Loucy (cell line): ENCODE measurements at regions not wholly inside any gene's neighbourhood (a gene's known extent, or its start where the extent isn't known, plus 50 kb on each side); places are given as distances from the start of the nearest gene placed in this dataset.

Source experiments
- H2AFZ ChIP-seq: fragments of 200-600 bp; sonication (generic); 2 replicates; pipeline ENCODE4 v1.6.0; 2016; ENCODE audit warnings: antibody characterized with exemption, mild to moderate bottlenecking, low read length, moderate library complexity
- H3F3A ChIP-seq: fragments of 200-600 bp; 2 replicates; pipeline ENCODE4 v1.6.0; 2016; ENCODE audit warnings: antibody characterized with exemption, low read depth, mild to moderate bottlenecking
- H3K27me3 ChIP-seq: fragments of 200-600 bp; sonication (generic); 2 replicates; pipeline ENCODE4 v1.6.1; 2014; ENCODE audit warnings: low read length, mild to moderate bottlenecking; ENCODE audit not compliant: insufficient read depth, poor library complexity, severe bottlenecking
- H3K36me3 ChIP-seq: fragments of 200-600 bp; sonication (generic); 2 replicates; pipeline ENCODE4 v1.6.1; 2016; ENCODE audit warnings: low read length; ENCODE audit not compliant: insufficient read depth
- H3K4me1 ChIP-seq: fragments of 200-600 bp; sonication (generic); 2 replicates; pipeline ENCODE4 v1.5.1; 2014; ENCODE audit warnings: low read length, mild to moderate bottlenecking; ENCODE audit not compliant: insufficient read depth, poor library complexity, severe bottlenecking
- H3K4me2 ChIP-seq: fragments of 200-600 bp; sonication (generic); 2 replicates; pipeline ENCODE4 v1.6.0; 2014; ENCODE audit warnings: antibody characterized with exemption, low read length, low read depth, mild to moderate bottlenecking; ENCODE audit not compliant: poor library complexity, severe bottlenecking
- H3K4me3 ChIP-seq: fragments of 200-600 bp; sonication (generic); 2 replicates; pipeline ENCODE4 v1.5.1; 2014; ENCODE audit warnings: low read length, mild to moderate bottlenecking, mixed read lengths; ENCODE audit not compliant: poor library complexity, severe bottlenecking
- H3K79me2 ChIP-seq: fragments of 200-600 bp; sonication (generic); 2 replicates; pipeline ENCODE4 v1.6.1; 2014; ENCODE audit warnings: low read length; ENCODE audit not compliant: insufficient read depth
- H3K9ac ChIP-seq: fragments of 200-600 bp; sonication (generic); 2 replicates; pipeline ENCODE4 v1.6.0; 2014; ENCODE audit warnings: mild to moderate bottlenecking, low read depth, low read length, moderate library complexity; ENCODE audit not compliant: poor library complexity, severe bottlenecking
- H3K9me2 ChIP-seq: fragments of 200-600 bp; sonication (generic); replicated peaks from 2 replicates; pipeline ENCODE4 v1.6.1; 2016; ENCODE audit warnings: low read depth, low read length, mixed read lengths
- H3K9me3 ChIP-seq: fragments of 200-600 bp; sonication (generic); 2 replicates; pipeline ENCODE4 v1.6.1; 2014; ENCODE audit warnings: mild to moderate bottlenecking, antibody characterized with exemption, low read length, low read depth; ENCODE audit not compliant: insufficient read depth
- H4K20me1 ChIP-seq: fragments of 200-600 bp; sonication (generic); 2 replicates; pipeline ENCODE4 v1.6.0; 2014; ENCODE audit warnings: antibody characterized with exemption, low read length, mild to moderate bottlenecking; ENCODE audit not compliant: insufficient read depth, poor library complexity, severe bottlenecking
- EZH2phosphoT487 ChIP-seq: fragments of 200-600 bp; IDR thresholded peaks from 2 replicates; pipeline ENCODE4 v1.6.1; 2018; ENCODE audit warnings: antibody characterized with exemption, mild to moderate bottlenecking, moderate library complexity, borderline replicate concordance
- TF ChIP-seq, protein P1 (sequence below): fragments of 200-600 bp; sonication (generic); conservative IDR thresholded peaks from 2 replicates; pipeline ENCODE4 v1.5.1; 2014; ENCODE audit warnings: mild to moderate bottlenecking, antibody characterized with exemption, low read length

DNA sequence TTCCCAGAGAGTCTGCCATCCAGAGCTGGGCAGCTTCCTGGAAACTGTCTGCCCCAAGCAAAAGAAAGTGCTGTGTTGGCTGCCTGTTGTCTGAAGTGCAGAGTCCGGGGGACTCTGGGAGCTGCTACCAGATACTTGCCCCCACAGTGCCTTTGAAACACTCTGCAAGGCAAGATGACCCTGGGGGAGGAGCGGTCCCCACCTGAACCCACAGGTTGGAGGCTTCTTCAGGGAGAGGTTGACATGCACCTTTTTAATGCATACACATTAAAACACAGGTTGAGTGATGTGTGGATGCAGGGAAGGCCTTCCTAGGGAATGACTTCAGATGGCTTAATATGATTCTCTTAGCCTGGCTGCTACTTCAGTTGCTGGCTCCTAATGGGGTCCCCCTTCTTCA, 479.5 kb downstream of the ZNF536 start:
- H3F3A ChIP-seq = no peaks in the 10 kb centered on the region

GRCh38 chr19:30848636-30849425, 476.6 kb downstream of the ZNF536 start:
- no peaks in the 10 kb centered on the region for H3K9me2 ChIP-seq
- no peak overlapping the region for H3K4me2 ChIP-seq
- H3K9ac ChIP-seq = no peak overlapping the region
- TF ChIP-seq EZH2phosphoT487 = no peak
- TF ChIP-seq, protein P1, sequence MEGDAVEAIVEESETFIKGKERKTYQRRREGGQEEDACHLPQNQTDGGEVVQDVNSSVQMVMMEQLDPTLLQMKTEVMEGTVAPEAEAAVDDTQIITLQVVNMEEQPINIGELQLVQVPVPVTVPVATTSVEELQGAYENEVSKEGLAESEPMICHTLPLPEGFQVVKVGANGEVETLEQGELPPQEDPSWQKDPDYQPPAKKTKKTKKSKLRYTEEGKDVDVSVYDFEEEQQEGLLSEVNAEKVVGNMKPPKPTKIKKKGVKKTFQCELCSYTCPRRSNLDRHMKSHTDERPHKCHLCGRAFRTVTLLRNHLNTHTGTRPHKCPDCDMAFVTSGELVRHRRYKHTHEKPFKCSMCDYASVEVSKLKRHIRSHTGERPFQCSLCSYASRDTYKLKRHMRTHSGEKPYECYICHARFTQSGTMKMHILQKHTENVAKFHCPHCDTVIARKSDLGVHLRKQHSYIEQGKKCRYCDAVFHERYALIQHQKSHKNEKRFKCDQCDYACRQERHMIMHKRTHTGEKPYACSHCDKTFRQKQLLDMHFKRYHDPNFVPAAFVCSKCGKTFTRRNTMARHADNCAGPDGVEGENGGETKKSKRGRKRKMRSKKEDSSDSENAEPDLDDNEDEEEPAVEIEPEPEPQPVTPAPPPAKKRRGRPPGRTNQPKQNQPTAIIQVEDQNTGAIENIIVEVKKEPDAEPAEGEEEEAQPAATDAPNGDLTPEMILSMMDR = no peak
- H3K27me3 ChIP-seq = no peaks in the 10 kb centered on the region
- no peak overlapping the region for H3K4me3 ChIP-seq
- H2AFZ ChIP-seq = no peak overlapping the region
- H3K9me3 ChIP-seq = no peaks in the 10 kb centered on the region; the same call in 1 of the 2 replicates
- H3K36me3 ChIP-seq = no peaks in the 10 kb centered on the region
- H4K20me1 ChIP-seq = no peaks in the 10 kb centered on the region
- H3K4me1 ChIP-seq = no peaks in the 10 kb centered on the region
- no peaks in the 10 kb centered on the region for H3F3A ChIP-seq
- H3K79me2 ChIP-seq = no peaks in the 10 kb centered on the region

More for the DNA sequence above, 479.5 kb downstream of the ZNF536 start:
- Histone ChIP-seq H3K4me1 (no peaks in the 10 kb centered on the region), H3K9me2 (no peaks in the 10 kb centered on the region), H3K36me3 (no peaks in the 10 kb centered on the region), H3K4me2 (no peak overlapping the region), H2AFZ (no peak overlapping the region), H3K9ac (no peak overlapping the region), H3K9me3 (no peaks in the 10 kb centered on the region; the same call in 1 of the 2 replicates), H3K4me3 (no peak overlapping the region), H3K79me2 (no peaks in the 10 kb centered on the region), H3K27me3 (no peaks in the 10 kb centered on the region), H4K20me1 (no peaks in the 10 kb centered on the region)
- TF ChIP-seq, protein P1 = no peak
- TF ChIP-seq EZH2phosphoT487 = no peak

GRCh38 chr19:30846102-30846501, 473.9 kb downstream of the ZNF536 start:
- no peaks in the 10 kb centered on the region for H3K9me2 ChIP-seq
- H2AFZ ChIP-seq = no peak overlapping the region
- no peaks in the 10 kb centered on the region for H4K20me1 ChIP-seq
- no peaks in the 10 kb centered on the region for H3K4me1 ChIP-seq
- H3K9ac ChIP-seq = no peak overlapping the region
- H3K9me3 ChIP-seq = no peaks in the 10 kb centered on the region; the same call in 1 of the 2 replicates
- no peak overlapping the region for H3K4me3 ChIP-seq
- no peak overlapping the region for H3K4me2 ChIP-seq
- H3K79me2 ChIP-seq = no peaks in the 10 kb centered on the region
- H3K36me3 ChIP-seq = no peaks in the 10 kb centered on the region
- TF ChIP-seq, protein P1 = no peak
- TF ChIP-seq EZH2phosphoT487 = no peak
- no peaks in the 10 kb centered on the region for H3F3A ChIP-seq
- no peaks in the 10 kb centered on the region for H3K27me3 ChIP-seq
